HG03097 (cell line): ENCODE measurements at regions not wholly inside any gene's neighbourhood (a gene's known extent, or its start where the extent isn't known, plus 50 kb on each side); places are given as distances from the start of the nearest gene placed in this dataset.
"Not testable (repeated sequence)": the region's sequence is repeated elsewhere in the genome, so short reads cannot be mapped to it uniquely, and the experiment has no call there.

ENCODE experiments used
- ATAC-seq: cut with Tn5 transposase; IDR thresholded peaks from one replicate; pipeline ENCODE4 v1.9.1; 2021; ENCODE audit not compliant: unreplicated experiment, low FRiP score

GRCh38 chr4:18106620-18107019 is 85.1 kb upstream of the LCORL start:
- no peak for ATAC-seq

- ATAC-seq: peak; percentile 87
These were observed 83.8 kb upstream of the LCORL start for GRCh38 chr4:18105030-18106011.

- ATAC-seq: no peak
These were observed 82.5 kb upstream of the LCORL start for GRCh38 chr4:18103876-18104605.

- ATAC-seq: no peak
These were observed 79.1 kb upstream of the LCORL start for GRCh38 chr4:18100657-18101056.

GRCh38 chr4:18090447-18090846 is 68.9 kb upstream of the LCORL start:
- not testable (repeated sequence) for ATAC-seq

- no peak for ATAC-seq
These were observed 60.7 kb upstream of the LCORL start for GRCh38 chr4:18082236-18082635.

- no peak for ATAC-seq
These were observed 60.2 kb upstream of the LCORL start for GRCh38 chr4:18081708-18082107.

- ATAC-seq: no peak
These were observed 56.3 kb upstream of the LCORL start for GRCh38 chr4:18077808-18078207.

GRCh38 chr4:18075823-18076433 is 54.4 kb upstream of the LCORL start:
- no peak for ATAC-seq

- ATAC-seq: no peak
These were observed 50.3 kb upstream of the LCORL start for GRCh38 chr4:18071894-18072293.
